NOMO-1 treated with DMSO at 0.1 percent for 48 hours (cell line): ENCODE measurements at regions not wholly inside any gene's neighbourhood (a gene's known extent, or its start where the extent isn't known, plus 50 kb on each side); places are given as distances from the start of the nearest gene placed in this dataset.
"Not testable (repeated sequence)": the region's sequence is repeated elsewhere in the genome, so short reads cannot be mapped to it uniquely, and the experiment has no call there.

Experiments used
- DNase-seq: peaks from one replicate; lab custom pipeline; 2025; ENCODE audit not compliant: unreplicated experiment; lab: John Stamatoyannopoulos, UW

- DNase-seq, result no peak
Observed at GRCh38 chr14:89534902-89535685, 118.1 kb upstream of the FOXN3 start.

DNA sequence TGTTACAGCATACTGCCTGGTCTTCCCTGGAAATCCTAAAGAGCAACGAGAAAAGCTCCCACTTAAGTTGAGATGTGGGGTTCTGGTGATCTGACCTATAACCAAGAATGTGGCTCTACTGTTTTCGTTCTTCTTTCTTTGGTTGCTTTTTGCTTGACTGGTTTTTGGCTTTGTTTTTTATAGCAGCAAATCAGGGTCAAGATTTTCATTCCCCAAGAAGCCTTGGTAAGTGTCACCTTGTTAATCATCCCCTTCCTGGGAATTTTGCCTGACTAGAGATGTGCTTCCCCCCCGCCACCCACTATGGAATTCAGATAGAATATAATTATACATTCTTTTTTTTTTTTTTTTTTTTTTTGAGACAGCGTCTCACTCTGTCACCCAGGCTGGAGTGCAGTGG lies 116.7 kb upstream of the FOXN3 start:
- no peak for DNase-seq

- DNase-seq, result no peak
Observed at GRCh38 chr14:89533136-89533535, 116.1 kb upstream of the FOXN3 start.

DNA sequence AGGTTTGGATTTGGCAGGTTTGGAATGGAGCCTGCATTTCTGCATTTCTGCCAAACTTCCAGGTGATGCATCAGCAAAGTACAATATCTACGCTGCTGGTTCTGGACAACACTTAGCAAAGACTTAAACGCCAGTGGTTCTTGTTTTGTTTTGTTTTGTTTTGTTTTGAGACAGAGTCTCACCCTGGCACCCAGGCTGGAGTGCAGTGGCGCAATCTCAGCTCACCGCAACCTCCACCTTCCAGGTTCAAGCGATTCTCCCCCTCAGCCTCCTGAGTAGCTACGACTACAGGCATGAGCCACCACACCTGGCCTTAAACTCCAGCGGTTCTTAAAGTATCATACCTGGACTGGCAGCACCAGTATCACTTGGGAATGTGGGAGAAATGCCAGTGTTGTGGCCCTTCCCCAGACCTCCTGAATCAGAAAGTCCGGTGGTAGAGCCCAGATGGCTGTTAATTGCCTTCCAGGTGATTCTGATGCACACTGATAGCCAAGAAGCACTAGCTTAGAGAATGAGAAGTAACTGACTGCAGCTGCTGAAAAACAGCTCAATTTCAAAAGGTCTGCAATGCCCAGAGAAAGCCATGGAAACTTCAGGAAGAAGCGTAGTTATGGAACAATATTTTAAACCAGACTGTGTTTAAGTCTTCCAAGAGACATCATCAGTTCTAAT lies 114.8 kb upstream of the FOXN3 start:
- no peak for DNase-seq

GRCh38 chr14:89524990-89525667 lies 108.1 kb upstream of the FOXN3 start:
- no peak for DNase-seq

DNA sequence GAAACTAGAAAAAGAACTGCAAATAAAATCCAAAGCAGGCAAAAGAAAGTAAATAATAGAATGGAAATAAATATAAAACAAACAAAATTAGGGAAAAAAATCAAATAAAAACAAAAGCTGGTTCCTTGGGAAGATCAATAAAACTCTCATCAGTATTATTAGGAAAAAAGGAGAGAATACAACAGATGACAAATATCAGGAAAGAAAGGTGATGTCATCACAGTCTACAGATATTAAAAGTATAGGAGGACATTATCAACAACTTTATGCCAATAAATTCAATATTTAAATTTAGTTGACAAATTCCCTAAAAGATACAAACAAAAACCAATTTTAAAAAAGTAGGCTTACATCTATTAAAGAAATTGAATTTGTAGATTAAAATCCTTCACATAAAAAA lies 107.4 kb upstream of the FOXN3 start:
- no peak for DNase-seq

- no peak for DNase-seq
Observed at GRCh38 chr14:89521988-89522387, 105.0 kb upstream of the FOXN3 start.

GRCh38 chr14:89519040-89519439 lies 102.0 kb upstream of the FOXN3 start:
- DNase-seq, result no peak

DNA sequence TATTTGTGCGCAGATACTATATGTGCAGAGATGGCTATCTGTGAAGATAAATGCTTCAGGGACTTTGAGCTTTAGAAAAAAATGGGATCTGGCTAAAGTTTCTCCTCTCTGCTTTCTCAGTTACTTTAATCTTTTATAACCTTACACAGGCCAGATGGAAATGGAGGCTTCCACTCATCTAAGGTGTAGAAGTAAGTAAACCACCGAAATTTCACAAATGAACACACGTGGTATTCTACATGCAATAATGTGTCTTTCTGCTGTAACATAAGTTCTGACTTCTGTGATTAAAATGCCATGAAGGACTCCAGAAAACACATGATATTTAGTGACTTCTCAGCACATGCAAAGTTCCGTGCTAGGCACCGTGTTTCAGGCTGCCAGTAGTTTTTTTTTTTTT lies 99.1 kb upstream of the FOXN3 start:
- DNase-seq, result no peak

DNA sequence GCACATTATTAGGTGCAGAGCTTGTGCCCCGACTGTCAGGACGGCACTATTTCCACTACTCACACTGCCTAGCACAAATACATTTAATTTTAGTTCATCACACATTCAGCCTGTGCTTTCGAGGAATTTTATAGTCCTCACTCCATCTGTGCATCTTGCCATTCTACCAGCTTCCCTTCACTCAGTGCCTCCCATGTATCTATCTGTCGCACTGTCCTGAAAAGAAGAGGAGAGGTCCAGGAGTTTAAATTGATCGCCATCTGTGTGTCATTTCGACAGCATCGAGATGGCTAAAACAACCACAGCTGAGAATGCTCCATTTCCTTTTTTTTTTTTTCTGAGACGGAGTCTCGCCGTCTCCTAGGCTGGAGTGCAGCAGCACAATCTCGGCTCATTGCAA lies 97.6 kb upstream of the FOXN3 start:
- no peak for DNase-seq

GRCh38 chr14:89509891-89510290 lies 92.9 kb upstream of the FOXN3 start:
- no peak for DNase-seq

DNA sequence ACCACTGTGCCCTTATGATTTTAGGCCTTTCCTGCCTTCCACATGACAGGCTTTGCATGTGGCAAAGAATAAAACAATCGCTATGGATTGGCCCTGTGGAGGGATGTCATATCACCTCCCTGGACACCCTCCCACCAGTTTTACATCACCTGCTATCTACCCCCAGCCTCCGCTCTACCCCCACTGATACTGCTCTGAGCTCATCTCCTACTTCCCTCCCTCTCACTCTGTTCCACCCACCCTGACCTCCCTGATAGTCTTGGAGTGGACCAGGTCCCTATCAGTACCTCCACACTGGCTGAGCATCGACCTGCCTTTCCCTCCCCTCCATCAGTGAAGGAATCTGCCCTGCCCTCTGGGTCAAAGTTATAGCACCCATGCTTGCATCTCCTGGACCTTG lies 91.8 kb upstream of the FOXN3 start:
- DNase-seq, result no peak

- DNase-seq, result no peak
Observed at GRCh38 chr14:89507926-89508460, 91.0 kb upstream of the FOXN3 start.

- DNase-seq, result no peak
Observed at GRCh38 chr14:89507521-89507920, 90.5 kb upstream of the FOXN3 start.

GRCh38 chr14:89506891-89507452 lies 89.9 kb upstream of the FOXN3 start:
- DNase-seq, result not testable (repeated sequence)

DNA sequence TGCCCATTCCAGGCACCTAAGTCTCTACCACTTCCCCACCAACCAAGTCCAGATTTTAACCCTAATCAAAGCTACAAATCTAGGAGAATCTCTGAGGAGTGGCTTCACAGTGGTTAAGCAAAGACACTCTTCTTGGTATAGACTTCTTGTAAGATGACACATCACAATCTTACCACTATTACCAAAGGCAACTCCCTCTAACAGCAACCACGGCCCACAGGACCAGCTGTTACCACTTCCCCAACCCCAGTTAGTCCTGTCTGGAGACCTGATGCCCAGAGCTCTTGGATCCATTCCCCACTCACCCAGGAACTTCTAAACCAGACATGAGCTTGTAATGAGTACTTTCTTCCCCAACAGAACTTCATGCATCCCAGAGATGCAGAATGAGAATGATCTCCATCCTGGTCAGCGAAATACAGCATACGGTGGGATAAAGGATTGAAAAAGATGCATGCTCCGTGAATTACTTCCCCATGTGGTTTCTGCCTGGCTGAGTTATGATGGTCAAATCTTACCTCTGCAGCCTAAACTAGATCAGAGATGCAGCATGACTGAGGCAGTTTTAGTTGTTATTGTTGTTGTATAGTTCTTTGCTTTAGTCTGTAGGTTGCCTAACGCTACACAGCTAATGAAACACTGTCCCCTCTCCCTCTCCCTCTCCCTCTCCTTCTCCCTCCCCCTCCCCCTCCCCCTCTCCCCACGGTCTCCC lies 87.7 kb upstream of the FOXN3 start:
- DNase-seq, result peak; percentile 96

- DNase-seq, result peak; percentile 16
Observed at GRCh38 chr14:89504091-89504490, 87.1 kb upstream of the FOXN3 start.

DNA sequence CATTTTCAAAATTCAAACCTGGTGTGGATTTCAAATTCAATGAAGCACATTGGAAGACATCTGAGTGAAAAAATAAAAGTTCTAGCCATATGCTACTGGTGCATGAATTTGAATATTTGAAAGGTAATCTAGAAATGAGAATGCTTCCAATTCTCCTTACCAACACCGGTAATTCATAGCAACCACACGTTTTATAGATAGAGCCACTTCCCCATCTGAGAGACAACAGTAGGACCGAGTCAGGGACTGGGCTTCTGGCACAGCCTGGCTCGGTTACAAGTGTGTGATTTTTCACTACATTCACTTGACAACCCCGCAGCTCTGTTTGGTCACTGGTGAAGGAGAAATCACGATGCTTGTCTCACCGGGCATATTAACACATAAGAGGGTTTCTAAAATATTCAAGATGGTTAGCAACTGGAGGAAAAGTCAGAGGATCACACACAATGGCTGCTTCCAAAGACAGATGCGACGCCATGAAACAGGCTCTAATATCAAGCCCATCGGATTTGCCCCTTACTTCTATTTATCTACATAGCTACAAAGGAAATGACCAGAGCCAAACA lies 86.5 kb upstream of the FOXN3 start:
- DNase-seq, result peak; percentile 66

- no peak for DNase-seq
Observed at GRCh38 chr14:89502966-89503365, 85.9 kb upstream of the FOXN3 start.

DNA sequence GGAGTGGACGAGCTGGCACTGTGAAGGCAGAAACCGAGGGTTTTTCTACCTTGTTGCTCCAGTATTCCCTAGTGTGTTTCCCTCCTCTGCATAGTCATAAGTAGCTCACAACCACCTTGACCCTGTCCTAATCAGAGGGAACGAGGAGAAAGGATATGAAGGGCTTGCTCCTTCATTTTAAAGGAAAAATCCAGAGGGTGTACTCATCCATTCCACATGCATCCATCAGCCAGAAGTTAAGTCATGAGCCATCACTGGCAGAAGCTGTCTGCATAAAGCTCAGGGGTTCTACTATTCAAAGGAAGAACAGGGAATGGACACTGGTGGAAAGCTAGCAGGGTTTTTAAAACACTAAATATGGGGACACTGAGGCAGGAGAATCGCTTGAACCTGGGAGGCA lies 84.3 kb upstream of the FOXN3 start:
- no peak for DNase-seq

GRCh38 chr14:89500303-89500702 lies 83.3 kb upstream of the FOXN3 start:
- no peak for DNase-seq
